ENCODE measurements at regions not wholly inside any gene's neighbourhood (a gene's known extent, or its start where the extent isn't known, plus 50 kb on each side); places are given as distances from the start of the nearest gene placed in this dataset.

- H3K27ac ChIP-seq (ENCODE audit: low read length): no peak overlapping the region
- H2AFZ ChIP-seq (ENCODE audit: low read depth, low read length): no peak overlapping the region
- no peak overlapping the region for H3K4me2 ChIP-seq (ENCODE audit: insufficient read depth, low read length)
- H3K4me3 ChIP-seq (ENCODE audit: low read depth in 1 of 2, low read length in 2 of 2): no peak overlapping the region
- no peaks in the 10 kb centered on the region for H3K27me3 ChIP-seq (ENCODE audit: insufficient read depth, low read length, poor library complexity)
- no peak overlapping the region for H3K9ac ChIP-seq (ENCODE audit: low read depth, low read length)
- H3K4me1 ChIP-seq (ENCODE audit: insufficient read depth, low read length): peaks cover 4% of the 10 kb centered on the region; the same call in 1 of the 2 replicates
- no peaks in the 10 kb centered on the region for H3K9me3 ChIP-seq (ENCODE audit: insufficient read depth, low read length, severe bottlenecking)
- H3K79me2 ChIP-seq (ENCODE audit: insufficient read depth, low read length): no peaks in the 10 kb centered on the region
- ATAC-seq (ENCODE audit: insufficient read depth, low read depth): no peak
- TF ChIP-seq, protein P1, sequence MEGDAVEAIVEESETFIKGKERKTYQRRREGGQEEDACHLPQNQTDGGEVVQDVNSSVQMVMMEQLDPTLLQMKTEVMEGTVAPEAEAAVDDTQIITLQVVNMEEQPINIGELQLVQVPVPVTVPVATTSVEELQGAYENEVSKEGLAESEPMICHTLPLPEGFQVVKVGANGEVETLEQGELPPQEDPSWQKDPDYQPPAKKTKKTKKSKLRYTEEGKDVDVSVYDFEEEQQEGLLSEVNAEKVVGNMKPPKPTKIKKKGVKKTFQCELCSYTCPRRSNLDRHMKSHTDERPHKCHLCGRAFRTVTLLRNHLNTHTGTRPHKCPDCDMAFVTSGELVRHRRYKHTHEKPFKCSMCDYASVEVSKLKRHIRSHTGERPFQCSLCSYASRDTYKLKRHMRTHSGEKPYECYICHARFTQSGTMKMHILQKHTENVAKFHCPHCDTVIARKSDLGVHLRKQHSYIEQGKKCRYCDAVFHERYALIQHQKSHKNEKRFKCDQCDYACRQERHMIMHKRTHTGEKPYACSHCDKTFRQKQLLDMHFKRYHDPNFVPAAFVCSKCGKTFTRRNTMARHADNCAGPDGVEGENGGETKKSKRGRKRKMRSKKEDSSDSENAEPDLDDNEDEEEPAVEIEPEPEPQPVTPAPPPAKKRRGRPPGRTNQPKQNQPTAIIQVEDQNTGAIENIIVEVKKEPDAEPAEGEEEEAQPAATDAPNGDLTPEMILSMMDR (IDR thresholded peaks at IDR 0.05; ENCODE audit: borderline replicate concordance, extremely low read depth, low read length, poor library complexity, severe bottlenecking): no peak
- no peak for TF ChIP-seq EZH2 (IDR thresholded peaks at IDR 0.05; ENCODE audit: borderline replicate concordance, low read depth, low read length, severe bottlenecking)
- no peak for DNase-seq
- no peaks in the 10 kb centered on the region for H4K20me1 ChIP-seq (ENCODE audit: insufficient read depth, low read length)
- no peaks in the 10 kb centered on the region for H3K36me3 ChIP-seq (ENCODE audit: insufficient read depth, low read length)
Observed at GRCh38 chr7:118735441-118735840, 510.9 kb downstream of the ANKRD7 start.

GRCh38 chr7:118737935-118738334 is 513.4 kb downstream of the ANKRD7 start:
- no peak for TF ChIP-seq EZH2 (IDR thresholded peaks at IDR 0.05; ENCODE audit: borderline replicate concordance, low read depth, low read length, severe bottlenecking)
- TF ChIP-seq, protein P1 (IDR thresholded peaks at IDR 0.05; ENCODE audit: borderline replicate concordance, extremely low read depth, low read length, poor library complexity, severe bottlenecking): no peak

DNA sequence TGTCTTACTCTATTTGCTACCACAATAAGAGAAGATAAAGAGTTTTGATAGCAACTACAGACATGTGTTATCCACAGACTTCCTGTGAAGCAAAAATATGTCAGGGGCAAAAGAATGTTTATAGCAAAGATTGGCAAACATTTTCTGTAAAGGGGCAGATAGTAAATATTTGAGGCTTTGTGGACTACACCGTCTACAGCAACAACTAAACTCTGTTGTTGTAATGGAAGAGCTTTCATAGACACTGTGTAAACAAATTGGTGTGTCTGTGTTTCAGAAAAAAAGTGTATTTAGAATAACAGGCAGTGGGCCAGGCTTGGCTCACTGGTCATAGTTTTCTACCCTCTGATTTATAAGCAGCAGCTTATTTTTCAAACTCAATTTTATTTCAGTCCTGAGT is 521.4 kb downstream of the ANKRD7 start:
- Histone ChIP-seq H3K9me3 (ENCODE audit: insufficient read depth, low read length, severe bottlenecking) (no peaks in the 10 kb centered on the region), H3K27me3 (ENCODE audit: insufficient read depth, low read length, poor library complexity) (no peaks in the 10 kb centered on the region), H3K36me3 (ENCODE audit: insufficient read depth, low read length) (no peaks in the 10 kb centered on the region), H3K4me1 (ENCODE audit: insufficient read depth, low read length) (peaks cover 19% of the 10 kb centered on the region), H3K4me3 (ENCODE audit: low read depth in 1 of 2, low read length in 2 of 2) (no peak overlapping the region), H2AFZ (ENCODE audit: low read depth, low read length) (no peak overlapping the region), H4K20me1 (ENCODE audit: insufficient read depth, low read length) (no peaks in the 10 kb centered on the region), H3K79me2 (ENCODE audit: insufficient read depth, low read length) (no peaks in the 10 kb centered on the region), H3K4me2 (ENCODE audit: insufficient read depth, low read length) (no peak overlapping the region), H3K9ac (ENCODE audit: low read depth, low read length) (no peak overlapping the region), H3K27ac (ENCODE audit: low read length) (no peak overlapping the region)
- no peak for TF ChIP-seq EZH2 (IDR thresholded peaks at IDR 0.05; ENCODE audit: borderline replicate concordance, low read depth, low read length, severe bottlenecking)
- TF ChIP-seq, protein P1 (IDR thresholded peaks at IDR 0.05; ENCODE audit: borderline replicate concordance, extremely low read depth, low read length, poor library complexity, severe bottlenecking): no peak
- DNase-seq (no peak), ATAC-seq (ENCODE audit: insufficient read depth, low read depth) (no peak; the same call in 2 of the 3 replicates)

More at GRCh38 chr7:118737935-118738334, 513.4 kb downstream of the ANKRD7 start:
- Histone ChIP-seq H2AFZ (ENCODE audit: low read depth, low read length) (no peak overlapping the region), H3K4me2 (ENCODE audit: insufficient read depth, low read length) (no peak overlapping the region), H3K4me1 (ENCODE audit: insufficient read depth, low read length) (peaks cover 4% of the 10 kb centered on the region; the same call in 1 of the 2 replicates), H3K27ac (ENCODE audit: low read length) (no peak overlapping the region), H3K4me3 (ENCODE audit: low read depth in 1 of 2, low read length in 2 of 2) (no peak overlapping the region), H3K9me3 (ENCODE audit: insufficient read depth, low read length, severe bottlenecking) (no peaks in the 10 kb centered on the region), H3K9ac (ENCODE audit: low read depth, low read length) (no peak overlapping the region), H4K20me1 (ENCODE audit: insufficient read depth, low read length) (no peaks in the 10 kb centered on the region), H3K36me3 (ENCODE audit: insufficient read depth, low read length) (no peaks in the 10 kb centered on the region), H3K27me3 (ENCODE audit: insufficient read depth, low read length, poor library complexity) (no peaks in the 10 kb centered on the region), H3K79me2 (ENCODE audit: insufficient read depth, low read length) (no peaks in the 10 kb centered on the region)
- ATAC-seq (ENCODE audit: insufficient read depth, low read depth) (no peak), DNase-seq (no peak)

DNA sequence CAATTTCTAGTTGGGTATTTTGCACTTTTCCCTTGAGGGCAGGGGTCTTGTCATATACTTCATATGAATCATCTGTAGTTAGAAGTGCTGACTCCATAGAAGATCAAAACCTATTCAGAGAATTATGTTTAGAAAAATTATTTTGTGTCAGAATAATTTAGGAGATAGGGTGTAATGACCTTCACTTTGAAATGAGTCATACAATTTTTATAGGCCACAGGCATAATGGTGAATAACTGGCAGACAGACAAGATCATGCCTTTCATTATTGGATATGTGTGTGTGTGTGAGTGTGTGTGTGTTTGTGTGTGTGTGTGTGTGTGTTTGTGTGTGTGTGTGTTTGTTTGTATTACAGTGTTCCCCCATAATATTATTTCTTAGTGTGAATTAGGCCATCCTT is 523.0 kb downstream of the ANKRD7 start:
- no peaks in the 10 kb centered on the region for H3K27me3 ChIP-seq (ENCODE audit: insufficient read depth, low read length, poor library complexity)
- H3K4me2 ChIP-seq (ENCODE audit: insufficient read depth, low read length): no peak overlapping the region
- H3K27ac ChIP-seq (ENCODE audit: low read length): no peak overlapping the region
- H3K79me2 ChIP-seq (ENCODE audit: insufficient read depth, low read length): no peaks in the 10 kb centered on the region
- no peaks in the 10 kb centered on the region for H4K20me1 ChIP-seq (ENCODE audit: insufficient read depth, low read length)
- no peak overlapping the region for H3K4me3 ChIP-seq (ENCODE audit: low read depth in 1 of 2, low read length in 2 of 2)
- no peak overlapping the region for H2AFZ ChIP-seq (ENCODE audit: low read depth, low read length)
- H3K4me1 ChIP-seq (ENCODE audit: insufficient read depth, low read length): peaks cover 19% of the 10 kb centered on the region
- no peak for TF ChIP-seq EZH2 (IDR thresholded peaks at IDR 0.05; ENCODE audit: borderline replicate concordance, low read depth, low read length, severe bottlenecking)
- TF ChIP-seq, protein P1 (IDR thresholded peaks at IDR 0.05; ENCODE audit: borderline replicate concordance, extremely low read depth, low read length, poor library complexity, severe bottlenecking): no peak
- H3K36me3 ChIP-seq (ENCODE audit: insufficient read depth, low read length): no peaks in the 10 kb centered on the region
- H3K9me3 ChIP-seq (ENCODE audit: insufficient read depth, low read length, severe bottlenecking): no peaks in the 10 kb centered on the region
- DNase-seq (no peak), ATAC-seq (ENCODE audit: insufficient read depth, low read depth) (no peak)
- no peak overlapping the region for H3K9ac ChIP-seq (ENCODE audit: low read depth, low read length)

Measured in DND-41 (cell line).